GM12891 (cell line): ENCODE measurements at regions not wholly inside any gene's neighbourhood (a gene's known extent, or its start where the extent isn't known, plus 50 kb on each side); places are given as distances from the start of the nearest gene placed in this dataset.

ENCODE experiments used
- DNase-seq: peaks from one replicate; pipeline ENCODE4 v3.0.0; 2011; ENCODE audit warnings: low spot score; ENCODE audit not compliant: insufficient read length
- FAIRE-seq: peaks from 2 replicates; lab custom pipeline; 2011; peaks lifted over from hg19 to GRCh38; lab: Jason Lieb, UNC
- PAX5 ChIP-seq: IDR thresholded peaks from 2 replicates; pipeline ENCODE4 v1.6.1; 2011; ENCODE audit warnings: low read length, moderate library complexity, mild to moderate bottlenecking; ENCODE audit not compliant: insufficient read depth, severe bottlenecking
- POLR2A ChIP-seq: IDR thresholded peaks from 2 replicates; pipeline ENCODE4 v1.6.1; 2011; ENCODE audit warnings: low read depth, low read length, control low read depth
- POLR2AphosphoS5 ChIP-seq: IDR thresholded peaks from 2 replicates; pipeline ENCODE4 v1.6.1; 2011; ENCODE audit warnings: low read depth, low read length, control low read depth
- POU2F2 ChIP-seq: IDR thresholded peaks from 2 replicates; pipeline ENCODE4 v1.6.1; 2011; ENCODE audit warnings: low read depth, mild to moderate bottlenecking, control low read depth, low read length, moderate library complexity
- SPI1 ChIP-seq: IDR thresholded peaks from 2 replicates; pipeline ENCODE4 v1.6.1; 2011; ENCODE audit warnings: low read depth, low read length, control low read depth
- TAF1 ChIP-seq: IDR thresholded peaks from 2 replicates; pipeline ENCODE4 v1.6.1; 2011; ENCODE audit warnings: low read depth, low read length, control low read depth

DNA sequence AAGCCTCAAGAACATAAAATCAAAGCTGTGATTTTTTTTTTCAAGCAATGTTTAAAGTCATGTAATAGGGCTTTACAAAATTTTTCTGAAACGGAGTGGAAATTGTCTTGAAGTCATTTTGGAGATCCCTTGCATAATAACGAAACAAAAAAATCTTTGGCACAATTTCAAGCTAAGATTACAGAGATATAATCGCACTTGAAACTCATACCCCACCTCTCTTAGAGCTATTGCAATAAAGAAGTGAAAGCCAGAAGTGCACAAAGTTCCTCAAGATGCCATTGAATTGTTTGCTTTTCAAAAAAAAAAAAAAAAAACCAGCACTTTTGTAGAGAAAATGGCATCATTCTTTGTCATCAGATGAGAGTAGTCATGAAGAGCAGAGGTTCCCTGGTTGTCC lies 152.3 kb downstream of the PAX3 start:
- TF ChIP-seq SPI1 (no peak), POLR2AphosphoS5 (no peak), POLR2A (no peak), POU2F2 (no peak), TAF1 (no peak), PAX5 (no peak)
- DNase-seq (no peak), FAIRE-seq (no peak)

GRCh38 chr2:222142027-222142426 lies 156.8 kb downstream of the PAX3 start:
- no peak for TF ChIP-seq TAF1
- TF ChIP-seq POLR2A: no peak
- no peak for TF ChIP-seq POLR2AphosphoS5
- no peak for TF ChIP-seq SPI1
- no peak for TF ChIP-seq PAX5
- no peak for TF ChIP-seq POU2F2
- FAIRE-seq: no peak
- no peak for DNase-seq

DNA sequence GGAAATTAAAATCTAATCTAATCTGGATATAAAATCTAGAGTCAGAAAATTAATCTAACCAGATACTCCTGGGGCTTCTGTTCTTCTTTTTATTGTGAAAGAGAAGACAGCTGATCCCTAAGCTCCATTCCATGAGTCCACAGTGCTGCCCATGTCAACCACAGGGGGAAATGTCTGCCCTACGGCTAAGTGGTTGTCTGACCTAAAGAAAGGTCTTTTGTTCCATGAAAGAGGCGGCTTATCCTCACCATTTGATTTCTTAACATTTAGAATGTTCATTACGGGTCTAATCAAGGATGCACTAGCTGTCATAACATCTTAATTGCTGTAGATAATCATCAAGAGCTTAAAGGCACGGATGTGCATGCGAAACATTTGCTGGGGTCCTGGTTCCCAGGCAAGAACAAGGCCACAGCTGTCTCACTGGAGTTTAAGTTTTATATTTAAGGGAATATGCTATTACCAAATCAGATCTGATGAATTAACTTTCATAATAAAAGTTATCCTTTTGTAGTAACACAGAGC lies 162.6 kb downstream of the PAX3 start:
- TF ChIP-seq PAX5 (no peak), POLR2AphosphoS5 (no peak), POLR2A (no peak), POU2F2 (no peak), SPI1 (no peak), TAF1 (no peak)
- no peak for FAIRE-seq
- no peak for DNase-seq

DNA sequence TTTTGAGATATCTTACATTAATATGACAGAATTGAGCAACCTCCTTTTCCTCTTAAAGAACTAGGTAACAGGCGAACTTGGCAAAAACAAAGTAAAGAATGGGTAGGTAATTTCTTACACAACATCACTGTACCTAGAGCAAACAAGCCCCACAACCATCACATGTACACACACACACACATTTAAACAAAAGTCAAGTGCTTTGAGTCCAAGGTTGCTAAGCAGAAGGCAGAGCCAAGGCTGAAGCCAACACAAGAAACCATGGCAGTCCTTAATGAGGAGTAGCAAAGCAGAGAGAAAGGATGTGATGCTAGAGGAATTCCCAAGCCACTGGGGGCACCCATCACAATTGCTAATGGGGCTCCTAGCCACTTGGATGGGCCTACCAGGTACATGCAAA lies 164.1 kb downstream of the PAX3 start:
- DNase-seq (no peak), FAIRE-seq (no peak)
- TF ChIP-seq POU2F2 (no peak), TAF1 (no peak), SPI1 (no peak), POLR2A (no peak), PAX5 (no peak), POLR2AphosphoS5 (no peak)

DNA sequence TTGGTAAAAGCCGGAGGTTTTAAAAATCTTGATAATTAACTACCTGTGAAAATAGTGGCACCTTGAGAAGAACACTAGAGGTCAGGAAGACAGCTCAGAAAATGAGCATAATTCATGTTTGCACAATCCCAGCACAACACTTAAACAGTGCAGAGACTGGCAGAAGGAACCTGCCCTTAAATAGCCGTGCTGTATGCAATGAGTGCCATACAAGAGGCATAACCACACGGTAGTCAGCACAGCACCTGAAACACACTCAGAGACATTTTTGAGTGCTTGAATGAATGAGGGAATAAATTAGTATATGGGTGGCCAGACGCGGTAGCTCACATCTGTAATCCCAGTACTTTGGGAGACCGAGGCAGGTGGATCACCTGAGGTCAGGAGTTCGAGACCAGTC lies 164.9 kb downstream of the PAX3 start:
- TF ChIP-seq TAF1: no peak
- TF ChIP-seq POLR2A: no peak
- no peak for TF ChIP-seq SPI1
- no peak for TF ChIP-seq POU2F2
- TF ChIP-seq PAX5: no peak
- no peak for TF ChIP-seq POLR2AphosphoS5
- FAIRE-seq (no peak), DNase-seq (no peak)

DNA sequence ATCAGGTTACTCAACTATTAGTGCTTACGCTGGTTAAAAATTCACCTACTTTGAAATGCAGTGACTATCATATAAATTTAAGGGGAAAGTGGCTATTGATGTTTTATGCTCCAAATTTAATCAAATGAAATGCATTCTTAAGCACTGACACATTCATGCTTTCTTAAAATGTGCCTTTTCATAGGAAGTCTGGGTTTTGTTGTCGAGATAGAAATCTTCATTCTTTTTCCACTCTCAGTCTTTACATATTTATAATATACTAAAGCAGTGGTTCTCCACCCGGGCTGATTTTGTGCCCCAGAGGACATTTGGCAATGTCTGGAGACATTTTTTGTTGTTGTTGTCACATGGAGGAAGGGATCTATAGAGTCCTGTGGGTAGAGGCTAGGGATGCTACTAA lies 167.9 kb downstream of the PAX3 start:
- DNase-seq (no peak), FAIRE-seq (no peak)
- TF ChIP-seq PAX5 (no peak), SPI1 (no peak)

DNA sequence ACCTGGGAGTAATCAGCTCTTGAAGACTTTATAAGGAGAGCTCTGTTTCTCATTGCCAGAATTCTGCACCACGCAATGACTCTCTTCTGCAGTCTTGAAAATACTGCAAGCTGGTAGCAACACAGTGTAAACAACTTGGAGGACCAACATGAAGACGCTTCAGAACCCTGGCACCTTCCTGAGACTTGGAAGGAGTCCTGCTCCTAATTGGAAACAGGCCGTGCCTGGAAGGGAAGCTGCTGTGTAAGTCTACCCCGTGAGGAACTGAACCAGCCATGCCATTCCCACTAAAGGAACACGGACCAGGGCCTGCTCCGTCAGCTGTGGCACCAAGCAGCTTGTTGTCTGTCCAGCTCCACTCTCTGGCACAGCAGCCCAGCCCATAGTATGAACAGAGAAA lies 171.1 kb downstream of the PAX3 start:
- no peak for TF ChIP-seq TAF1
- no peak for TF ChIP-seq POLR2A
- TF ChIP-seq SPI1: no peak
- no peak for TF ChIP-seq PAX5
- no peak for TF ChIP-seq POU2F2
- no peak for TF ChIP-seq POLR2AphosphoS5
- DNase-seq: no peak
- no peak for FAIRE-seq

GRCh38 chr2:222120933-222121332 lies 177.9 kb downstream of the PAX3 start:
- FAIRE-seq: no peak
- DNase-seq: no peak
- TF ChIP-seq PAX5: no peak
- TF ChIP-seq POLR2AphosphoS5: no peak
- no peak for TF ChIP-seq TAF1
- no peak for TF ChIP-seq POU2F2
- TF ChIP-seq SPI1: no peak
- no peak for TF ChIP-seq POLR2A

DNA sequence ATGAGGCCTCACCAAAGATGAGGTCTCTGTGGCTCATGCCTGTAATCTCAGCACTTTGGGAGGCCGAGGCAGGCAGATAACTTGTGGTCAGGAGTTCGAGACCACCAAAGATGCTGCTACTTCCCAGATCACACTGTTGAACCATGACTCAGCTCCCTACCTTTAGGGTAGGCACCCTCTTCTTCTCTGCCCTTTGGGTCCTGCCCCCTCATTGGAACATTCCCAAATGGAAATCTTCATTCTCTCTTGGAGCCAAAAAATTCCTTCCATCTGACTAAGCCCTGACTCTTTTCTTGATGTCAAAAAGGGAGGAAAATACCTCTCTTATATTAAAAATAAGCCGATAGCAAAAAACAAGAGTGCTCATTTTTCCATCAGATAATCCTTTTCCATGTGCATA lies 183.5 kb downstream of the PAX3 start:
- no peak for DNase-seq
- no peak for FAIRE-seq
- no peak for TF ChIP-seq POU2F2
- no peak for TF ChIP-seq SPI1
- no peak for TF ChIP-seq TAF1
- TF ChIP-seq POLR2A: no peak
- TF ChIP-seq PAX5: no peak
- no peak for TF ChIP-seq POLR2AphosphoS5

DNA sequence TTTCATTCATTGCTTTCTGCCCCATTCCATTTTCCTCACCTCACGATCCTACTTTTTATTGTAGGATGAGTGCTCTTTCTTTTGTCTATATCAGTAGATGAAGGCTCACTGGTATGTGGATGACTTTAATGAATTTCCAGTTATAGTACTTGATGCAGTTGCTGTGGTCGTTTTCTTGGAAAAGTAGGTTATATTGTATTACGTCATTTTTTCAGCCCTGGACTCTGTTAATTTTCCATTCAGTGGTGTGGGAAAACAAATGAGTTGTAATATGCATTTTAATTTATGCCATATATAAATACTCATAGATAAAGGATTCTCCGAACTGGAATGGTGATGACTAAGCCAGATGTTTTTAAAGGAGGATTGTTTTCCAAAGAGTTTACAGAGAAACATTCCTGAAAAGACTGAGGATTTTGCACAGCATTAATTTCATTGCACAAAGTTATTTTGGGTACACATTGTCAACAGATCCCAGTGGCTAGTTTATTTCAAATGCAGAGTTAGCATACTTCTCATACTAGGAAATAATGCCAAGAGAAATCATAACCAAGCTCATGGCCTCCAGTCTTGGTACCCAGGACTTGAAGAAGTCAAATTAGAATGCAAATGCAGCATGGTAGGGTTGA lies 189.7 kb downstream of the PAX3 start:
- FAIRE-seq (no peak), DNase-seq (no peak)
- TF ChIP-seq POLR2A (no peak), TAF1 (no peak), PAX5 (no peak), POU2F2 (no peak), POLR2AphosphoS5 (no peak), SPI1 (no peak)

- TF ChIP-seq POLR2AphosphoS5: no peak
- no peak for TF ChIP-seq POU2F2
- no peak for TF ChIP-seq TAF1
- no peak for TF ChIP-seq SPI1
- DNase-seq: no peak
- no peak for FAIRE-seq
Observed at GRCh38 chr2:222108497-222108896, 190.3 kb downstream of the PAX3 start.
